HG03139 (cell line): ENCODE measurements at regions not wholly inside any gene's neighbourhood (a gene's known extent, or its start where the extent isn't known, plus 50 kb on each side); places are given as distances from the start of the nearest gene placed in this dataset.

Experiments
- ATAC-seq: cut with Tn5 transposase; IDR thresholded peaks from one replicate; pipeline ENCODE4 v1.9.1; 2021; ENCODE audit not compliant: unreplicated experiment

GRCh38 chr16:9248162-9248561 is 156.7 kb downstream of the HAPSTR1 start:
- ATAC-seq: no peak

- ATAC-seq: no peak
Observed at GRCh38 chr16:9249534-9249933, 158.1 kb downstream of the HAPSTR1 start.

- no peak for ATAC-seq
Observed at GRCh38 chr16:9251026-9251425, 159.6 kb downstream of the HAPSTR1 start.

GRCh38 chr16:9254863-9255262 is 163.4 kb downstream of the HAPSTR1 start:
- ATAC-seq: no peak

- no peak for ATAC-seq
Observed at GRCh38 chr16:9256196-9256595, 164.8 kb downstream of the HAPSTR1 start.

- no peak for ATAC-seq
Observed at GRCh38 chr16:9257843-9258242, 166.4 kb downstream of the HAPSTR1 start.

- ATAC-seq: peak; percentile 56
Observed at GRCh38 chr16:9258423-9259051, 167.1 kb downstream of the HAPSTR1 start.

- no peak for ATAC-seq
Observed at GRCh38 chr16:9259914-9260608, 168.6 kb downstream of the HAPSTR1 start.

- ATAC-seq: no peak
Observed at GRCh38 chr16:9260666-9261065, 169.2 kb downstream of the HAPSTR1 start.

- no peak for ATAC-seq
Observed at GRCh38 chr16:9261376-9261775, 169.9 kb downstream of the HAPSTR1 start.

GRCh38 chr16:9262941-9263715 is 171.7 kb downstream of the HAPSTR1 start:
- no peak for ATAC-seq

GRCh38 chr16:9264067-9264466 is 172.6 kb downstream of the HAPSTR1 start:
- no peak for ATAC-seq

GRCh38 chr16:9268446-9268845 is 177.0 kb downstream of the HAPSTR1 start:
- ATAC-seq: no peak

GRCh38 chr16:9270424-9270823 is 179.0 kb downstream of the HAPSTR1 start:
- no peak for ATAC-seq

- ATAC-seq: no peak
Observed at GRCh38 chr16:9270941-9271340, 179.5 kb downstream of the HAPSTR1 start.

- no peak for ATAC-seq
Observed at GRCh38 chr16:9271841-9272240, 180.4 kb downstream of the HAPSTR1 start.

- ATAC-seq: no peak
Observed at GRCh38 chr16:9275377-9275776, 183.9 kb downstream of the HAPSTR1 start.

GRCh38 chr16:9275816-9276354 is 184.4 kb downstream of the HAPSTR1 start:
- ATAC-seq: no peak

GRCh38 chr16:9279291-9280068 is 188.0 kb downstream of the HAPSTR1 start:
- no peak for ATAC-seq

- no peak for ATAC-seq
Observed at GRCh38 chr16:9280069-9280466, 188.6 kb downstream of the HAPSTR1 start.

GRCh38 chr16:9286930-9287329 is 195.5 kb downstream of the HAPSTR1 start:
- ATAC-seq: no peak
